WTC11 (cell line): ENCODE measurements at regions not wholly inside any gene's neighbourhood (a gene's known extent, or its start where the extent isn't known, plus 50 kb on each side); places are given as distances from the start of the nearest gene placed in this dataset.
A peak's percentile ranks its signal among the peaks of the same experiment; 100 is the strongest.

Experiments
- ATAC-seq: fragments of 200-7000 bp; cut with Tn5 transposase; 2 replicates; pipeline ENCODE4 v1.10.0; 2021; ENCODE audit warnings: mild to moderate bottlenecking, moderate library complexity
- CTCF ChIA-PET: fragments of 300-600 bp; sonication (Branson Sonifier 250); formaldehyde crosslinking; loops from one replicate; lab custom pipeline; 2021; ENCODE audit warnings: antibody characterized with exemption; lab: Charles Lee
- POLR2A ChIA-PET: fragments of 350-600 bp; sonication (Branson Sonifier 250); formaldehyde crosslinking; loops from one replicate; lab custom pipeline; 2021; ENCODE audit warnings: antibody characterized with exemption; lab: Charles Lee
- DNase-seq: peaks from one replicate; pipeline ENCODE4 v3.0.0; 2021; ENCODE audit warnings: low spot score
- H3K27ac Mint-ChIP-seq: 2 replicates; pipeline ENCODE4 v1.8.0; 2021; ENCODE audit warnings: mixed read lengths
- H3K27me3 Mint-ChIP-seq: 2 replicates; pipeline ENCODE4 v1.8.0; 2021; ENCODE audit warnings: low read depth, mild to moderate bottlenecking, moderate library complexity, mixed read lengths
- H3K36me3 Mint-ChIP-seq: 2 replicates; pipeline ENCODE4 v1.8.0; 2021; ENCODE audit warnings: mixed read lengths
- H3K4me1 Mint-ChIP-seq: 2 replicates; pipeline ENCODE4 v1.8.0; 2022; ENCODE audit warnings: mixed read lengths
- H3K4me3 Mint-ChIP-seq: 2 replicates; pipeline ENCODE4 v1.8.0; 2021; ENCODE audit warnings: mild to moderate bottlenecking, moderate library complexity, mixed read lengths
- H3K9me3 Mint-ChIP-seq: 2 replicates; pipeline ENCODE4 v1.8.0; 2021; ENCODE audit warnings: mixed read lengths
- ELF4 ChIP-seq: sonication (generic); formaldehyde crosslinking; IDR thresholded peaks from 2 replicates; pipeline ENCODE4 v1.8.1; 2022; ENCODE audit warnings: low read depth, mild to moderate bottlenecking, moderate library complexity, missing genetic modification reagents
- GRHL2 ChIP-seq: fragments of 250-450 bp; sonication (Bioruptor Pico); IDR thresholded peaks from 2 replicates; pipeline ENCODE4 v1.8.0; 2022; ENCODE audit warnings: mild to moderate bottlenecking, moderate library complexity; ENCODE audit not compliant: insufficient replicate concordance, severe bottlenecking
- IRF2 ChIP-seq: sonication (generic); formaldehyde crosslinking; IDR thresholded peaks from 2 replicates; pipeline ENCODE4 v1.8.0; 2022; ENCODE audit warnings: low read depth, missing genetic modification reagents, borderline replicate concordance
- JUN ChIP-seq: sonication (generic); formaldehyde crosslinking; IDR thresholded peaks from 2 replicates; pipeline ENCODE4 v1.8.0; 2023; ENCODE audit warnings: mild to moderate bottlenecking, missing genetic modification reagents
- MYBL2 ChIP-seq: sonication (generic); formaldehyde crosslinking; IDR thresholded peaks from 2 replicates; pipeline ENCODE4 v1.8.1; 2023; ENCODE audit warnings: mild to moderate bottlenecking, moderate library complexity, missing genetic modification reagents
- NFATC4 ChIP-seq: fragments of 250-450 bp; sonication (Bioruptor Pico); IDR thresholded peaks from 2 replicates; pipeline ENCODE4 v1.9.0; 2021; ENCODE audit warnings: mild to moderate bottlenecking
- NR2C2 ChIP-seq: sonication (generic); formaldehyde crosslinking; IDR thresholded peaks from 2 replicates; pipeline ENCODE4 v1.8.0; 2022; ENCODE audit warnings: mild to moderate bottlenecking, missing genetic modification reagents
- SMAD3 ChIP-seq: sonication (generic); formaldehyde crosslinking; IDR thresholded peaks from 2 replicates; pipeline ENCODE4 v1.8.0; 2022; ENCODE audit warnings: missing genetic modification reagents, mild to moderate bottlenecking, borderline replicate concordance
- ZBTB21 ChIP-seq: sonication (generic); formaldehyde crosslinking; IDR thresholded peaks from 2 replicates; pipeline ENCODE4 v1.8.1; 2023; ENCODE audit warnings: mild to moderate bottlenecking, missing genetic modification reagents, borderline replicate concordance
- ZNF263 ChIP-seq: sonication (generic); formaldehyde crosslinking; IDR thresholded peaks from 2 replicates; pipeline ENCODE4 v1.8.1; 2022; ENCODE audit warnings: low read depth, mild to moderate bottlenecking, moderate library complexity, missing genetic modification reagents
- TF ChIP-seq, protein P1 (sequence below): sonication (generic); formaldehyde crosslinking; IDR thresholded peaks from 2 replicates; pipeline ENCODE4 v1.8.1; 2022; ENCODE audit warnings: mild to moderate bottlenecking, missing genetic modification reagents, moderate library complexity, borderline replicate concordance
- TF ChIP-seq, protein P2 (sequence below): sonication (generic); formaldehyde crosslinking; IDR thresholded peaks from 2 replicates; pipeline ENCODE4 v1.8.1; 2023; ENCODE audit warnings: mild to moderate bottlenecking, missing genetic modification reagents, moderate library complexity
- TF ChIP-seq, protein P3 (sequence below): sonication (generic); formaldehyde crosslinking; IDR thresholded peaks from 2 replicates; pipeline ENCODE4 v1.8.1; 2023; ENCODE audit warnings: mild to moderate bottlenecking, missing genetic modification reagents
- TF ChIP-seq, protein P4 (sequence below): sonication (generic); formaldehyde crosslinking; IDR thresholded peaks from 2 replicates; pipeline ENCODE4 v1.8.1; 2023; ENCODE audit warnings: mild to moderate bottlenecking, moderate library complexity, missing genetic modification reagents
- TF ChIP-seq, protein P5 (sequence below): sonication (generic); formaldehyde crosslinking; IDR thresholded peaks from 2 replicates; pipeline ENCODE4 v1.8.0; 2022; ENCODE audit warnings: mild to moderate bottlenecking, missing genetic modification reagents
- TF ChIP-seq, protein P6 (sequence below): sonication (generic); formaldehyde crosslinking; IDR thresholded peaks from 2 replicates; pipeline ENCODE4 v1.8.0; 2023; ENCODE audit warnings: missing genetic modification reagents, mild to moderate bottlenecking, borderline replicate concordance
- TF ChIP-seq, protein P7 (sequence below): fragments of 250-450 bp; sonication (Bioruptor Pico); IDR thresholded peaks from 2 replicates; pipeline ENCODE4 v1.9.0; 2021; ENCODE audit warnings: mild to moderate bottlenecking
- TF ChIP-seq, protein P8 (sequence below): sonication (generic); formaldehyde crosslinking; IDR thresholded peaks from 2 replicates; pipeline ENCODE4 v1.8.0; 2023; ENCODE audit warnings: missing genetic modification reagents
- TF ChIP-seq, protein P9 (sequence below): sonication (generic); formaldehyde crosslinking; IDR thresholded peaks from 2 replicates; pipeline ENCODE4 v1.8.0; 2022; ENCODE audit warnings: mild to moderate bottlenecking, missing genetic modification reagents

DNA sequence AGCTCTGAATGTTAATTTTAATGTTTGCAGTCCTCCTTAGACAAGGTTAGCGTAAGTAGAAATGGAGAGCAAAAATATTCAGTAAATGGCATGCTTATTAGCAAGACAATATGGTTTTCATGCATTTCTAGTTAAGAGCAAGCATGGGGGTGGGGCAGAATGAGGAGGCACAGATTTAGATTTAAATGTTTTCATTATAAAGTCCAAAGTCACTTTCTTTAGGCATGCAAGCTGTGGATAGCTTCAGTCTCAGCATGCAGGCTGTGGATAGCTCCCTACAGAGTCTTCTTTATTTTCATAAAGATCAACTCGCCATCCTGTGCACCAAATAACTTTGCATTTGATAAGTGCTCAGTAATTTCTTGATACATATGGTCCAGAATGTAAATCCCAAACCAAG is 1294.5 kb upstream of the ADGRL2 start:
- ChIA-PET POLR2A (no interaction called here), CTCF (no interaction called here)
- no peaks in the 10 kb centered on the region for H3K27me3 Mint-ChIP-seq
- peak overlapping the region; percentile 12; the same call in 1 of the 2 replicates for H3K4me3 Mint-ChIP-seq
- H3K9me3 Mint-ChIP-seq: peaks cover 24% of the 10 kb centered on the region
- H3K27ac Mint-ChIP-seq: 0 out of 2 replicates have a peak overlapping the region, but pooled peaks have one; percentile 45
- no peak for TF ChIP-seq MYBL2 (CRISPR knock-in tag)
- no peak for TF ChIP-seq NR2C2 (CRISPR knock-in tag)
- TF ChIP-seq, protein P1, sequence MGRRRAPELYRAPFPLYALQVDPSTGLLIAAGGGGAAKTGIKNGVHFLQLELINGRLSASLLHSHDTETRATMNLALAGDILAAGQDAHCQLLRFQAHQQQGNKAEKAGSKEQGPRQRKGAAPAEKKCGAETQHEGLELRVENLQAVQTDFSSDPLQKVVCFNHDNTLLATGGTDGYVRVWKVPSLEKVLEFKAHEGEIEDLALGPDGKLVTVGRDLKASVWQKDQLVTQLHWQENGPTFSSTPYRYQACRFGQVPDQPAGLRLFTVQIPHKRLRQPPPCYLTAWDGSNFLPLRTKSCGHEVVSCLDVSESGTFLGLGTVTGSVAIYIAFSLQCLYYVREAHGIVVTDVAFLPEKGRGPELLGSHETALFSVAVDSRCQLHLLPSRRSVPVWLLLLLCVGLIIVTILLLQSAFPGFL: no peak
- TF ChIP-seq, protein P2, sequence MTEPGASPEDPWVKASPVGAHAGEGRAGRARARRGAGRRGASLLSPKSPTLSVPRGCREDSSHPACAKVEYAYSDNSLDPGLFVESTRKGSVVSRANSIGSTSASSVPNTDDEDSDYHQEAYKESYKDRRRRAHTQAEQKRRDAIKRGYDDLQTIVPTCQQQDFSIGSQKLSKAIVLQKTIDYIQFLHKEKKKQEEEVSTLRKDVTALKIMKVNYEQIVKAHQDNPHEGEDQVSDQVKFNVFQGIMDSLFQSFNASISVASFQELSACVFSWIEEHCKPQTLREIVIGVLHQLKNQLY (CRISPR knock-in tag): no peak
- TF ChIP-seq, protein P3, sequence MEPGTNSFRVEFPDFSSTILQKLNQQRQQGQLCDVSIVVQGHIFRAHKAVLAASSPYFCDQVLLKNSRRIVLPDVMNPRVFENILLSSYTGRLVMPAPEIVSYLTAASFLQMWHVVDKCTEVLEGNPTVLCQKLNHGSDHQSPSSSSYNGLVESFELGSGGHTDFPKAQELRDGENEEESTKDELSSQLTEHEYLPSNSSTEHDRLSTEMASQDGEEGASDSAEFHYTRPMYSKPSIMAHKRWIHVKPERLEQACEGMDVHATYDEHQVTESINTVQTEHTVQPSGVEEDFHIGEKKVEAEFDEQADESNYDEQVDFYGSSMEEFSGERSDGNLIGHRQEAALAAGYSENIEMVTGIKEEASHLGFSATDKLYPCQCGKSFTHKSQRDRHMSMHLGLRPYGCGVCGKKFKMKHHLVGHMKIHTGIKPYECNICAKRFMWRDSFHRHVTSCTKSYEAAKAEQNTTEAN (CRISPR knock-in tag): no peak
- TF ChIP-seq, protein P4, sequence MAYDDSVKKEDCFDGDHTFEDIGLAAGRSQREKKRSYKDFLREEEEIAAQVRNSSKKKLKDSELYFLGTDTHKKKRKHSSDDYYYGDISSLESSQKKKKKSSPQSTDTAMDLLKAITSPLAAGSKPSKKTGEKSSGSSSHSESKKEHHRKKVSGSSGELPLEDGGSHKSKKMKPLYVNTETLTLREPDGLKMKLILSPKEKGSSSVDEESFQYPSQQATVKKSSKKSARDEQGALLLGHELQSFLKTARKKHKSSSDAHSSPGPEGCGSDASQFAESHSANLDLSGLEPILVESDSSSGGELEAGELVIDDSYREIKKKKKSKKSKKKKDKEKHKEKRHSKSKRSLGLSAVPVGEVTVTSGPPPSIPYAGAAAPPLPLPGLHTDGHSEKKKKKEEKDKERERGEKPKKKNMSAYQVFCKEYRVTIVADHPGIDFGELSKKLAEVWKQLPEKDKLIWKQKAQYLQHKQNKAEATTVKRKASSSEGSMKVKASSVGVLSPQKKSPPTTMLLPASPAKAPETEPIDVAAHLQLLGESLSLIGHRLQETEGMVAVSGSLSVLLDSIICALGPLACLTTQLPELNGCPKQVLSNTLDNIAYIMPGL: no peak
- TF ChIP-seq, protein P5, sequence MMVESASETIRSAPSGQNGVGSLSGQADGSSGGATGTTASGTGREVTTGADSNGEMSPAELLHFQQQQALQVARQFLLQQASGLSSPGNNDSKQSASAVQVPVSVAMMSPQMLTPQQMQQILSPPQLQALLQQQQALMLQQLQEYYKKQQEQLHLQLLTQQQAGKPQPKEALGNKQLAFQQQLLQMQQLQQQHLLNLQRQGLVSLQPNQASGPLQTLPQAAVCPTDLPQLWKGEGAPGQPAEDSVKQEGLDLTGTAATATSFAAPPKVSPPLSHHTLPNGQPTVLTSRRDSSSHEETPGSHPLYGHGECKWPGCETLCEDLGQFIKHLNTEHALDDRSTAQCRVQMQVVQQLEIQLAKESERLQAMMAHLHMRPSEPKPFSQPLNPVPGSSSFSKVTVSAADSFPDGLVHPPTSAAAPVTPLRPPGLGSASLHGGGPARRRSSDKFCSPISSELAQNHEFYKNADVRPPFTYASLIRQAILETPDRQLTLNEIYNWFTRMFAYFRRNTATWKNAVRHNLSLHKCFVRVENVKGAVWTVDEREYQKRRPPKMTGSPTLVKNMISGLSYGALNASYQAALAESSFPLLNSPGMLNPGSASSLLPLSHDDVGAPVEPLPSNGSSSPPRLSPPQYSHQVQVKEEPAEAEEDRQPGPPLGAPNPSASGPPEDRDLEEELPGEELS (CRISPR knock-in tag): no peak
- TF ChIP-seq, protein P6, sequence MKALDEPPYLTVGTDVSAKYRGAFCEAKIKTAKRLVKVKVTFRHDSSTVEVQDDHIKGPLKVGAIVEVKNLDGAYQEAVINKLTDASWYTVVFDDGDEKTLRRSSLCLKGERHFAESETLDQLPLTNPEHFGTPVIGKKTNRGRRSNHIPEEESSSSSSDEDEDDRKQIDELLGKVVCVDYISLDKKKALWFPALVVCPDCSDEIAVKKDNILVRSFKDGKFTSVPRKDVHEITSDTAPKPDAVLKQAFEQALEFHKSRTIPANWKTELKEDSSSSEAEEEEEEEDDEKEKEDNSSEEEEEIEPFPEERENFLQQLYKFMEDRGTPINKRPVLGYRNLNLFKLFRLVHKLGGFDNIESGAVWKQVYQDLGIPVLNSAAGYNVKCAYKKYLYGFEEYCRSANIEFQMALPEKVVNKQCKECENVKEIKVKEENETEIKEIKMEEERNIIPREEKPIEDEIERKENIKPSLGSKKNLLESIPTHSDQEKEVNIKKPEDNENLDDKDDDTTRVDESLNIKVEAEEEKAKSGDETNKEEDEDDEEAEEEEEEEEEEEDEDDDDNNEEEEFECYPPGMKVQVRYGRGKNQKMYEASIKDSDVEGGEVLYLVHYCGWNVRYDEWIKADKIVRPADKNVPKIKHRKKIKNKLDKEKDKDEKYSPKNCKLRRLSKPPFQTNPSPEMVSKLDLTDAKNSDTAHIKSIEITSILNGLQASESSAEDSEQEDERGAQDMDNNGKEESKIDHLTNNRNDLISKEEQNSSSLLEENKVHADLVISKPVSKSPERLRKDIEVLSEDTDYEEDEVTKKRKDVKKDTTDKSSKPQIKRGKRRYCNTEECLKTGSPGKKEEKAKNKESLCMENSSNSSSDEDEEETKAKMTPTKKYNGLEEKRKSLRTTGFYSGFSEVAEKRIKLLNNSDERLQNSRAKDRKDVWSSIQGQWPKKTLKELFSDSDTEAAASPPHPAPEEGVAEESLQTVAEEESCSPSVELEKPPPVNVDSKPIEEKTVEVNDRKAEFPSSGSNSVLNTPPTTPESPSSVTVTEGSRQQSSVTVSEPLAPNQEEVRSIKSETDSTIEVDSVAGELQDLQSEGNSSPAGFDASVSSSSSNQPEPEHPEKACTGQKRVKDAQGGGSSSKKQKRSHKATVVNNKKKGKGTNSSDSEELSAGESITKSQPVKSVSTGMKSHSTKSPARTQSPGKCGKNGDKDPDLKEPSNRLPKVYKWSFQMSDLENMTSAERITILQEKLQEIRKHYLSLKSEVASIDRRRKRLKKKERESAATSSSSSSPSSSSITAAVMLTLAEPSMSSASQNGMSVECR (CRISPR knock-in tag): no peak
- TF ChIP-seq, protein P7, sequence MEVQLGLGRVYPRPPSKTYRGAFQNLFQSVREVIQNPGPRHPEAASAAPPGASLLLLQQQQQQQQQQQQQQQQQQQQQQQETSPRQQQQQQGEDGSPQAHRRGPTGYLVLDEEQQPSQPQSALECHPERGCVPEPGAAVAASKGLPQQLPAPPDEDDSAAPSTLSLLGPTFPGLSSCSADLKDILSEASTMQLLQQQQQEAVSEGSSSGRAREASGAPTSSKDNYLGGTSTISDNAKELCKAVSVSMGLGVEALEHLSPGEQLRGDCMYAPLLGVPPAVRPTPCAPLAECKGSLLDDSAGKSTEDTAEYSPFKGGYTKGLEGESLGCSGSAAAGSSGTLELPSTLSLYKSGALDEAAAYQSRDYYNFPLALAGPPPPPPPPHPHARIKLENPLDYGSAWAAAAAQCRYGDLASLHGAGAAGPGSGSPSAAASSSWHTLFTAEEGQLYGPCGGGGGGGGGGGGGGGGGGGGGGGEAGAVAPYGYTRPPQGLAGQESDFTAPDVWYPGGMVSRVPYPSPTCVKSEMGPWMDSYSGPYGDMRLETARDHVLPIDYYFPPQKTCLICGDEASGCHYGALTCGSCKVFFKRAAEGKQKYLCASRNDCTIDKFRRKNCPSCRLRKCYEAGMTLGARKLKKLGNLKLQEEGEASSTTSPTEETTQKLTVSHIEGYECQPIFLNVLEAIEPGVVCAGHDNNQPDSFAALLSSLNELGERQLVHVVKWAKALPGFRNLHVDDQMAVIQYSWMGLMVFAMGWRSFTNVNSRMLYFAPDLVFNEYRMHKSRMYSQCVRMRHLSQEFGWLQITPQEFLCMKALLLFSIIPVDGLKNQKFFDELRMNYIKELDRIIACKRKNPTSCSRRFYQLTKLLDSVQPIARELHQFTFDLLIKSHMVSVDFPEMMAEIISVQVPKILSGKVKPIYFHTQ (CRISPR knock-in tag): no peak
- TF ChIP-seq JUN: no peak
- no peak for TF ChIP-seq IRF2 (CRISPR knock-in tag)
- TF ChIP-seq ZNF263: no peak
- TF ChIP-seq ELF4 (CRISPR knock-in tag): no peak
- no peak for TF ChIP-seq SMAD3 (CRISPR knock-in tag)
- TF ChIP-seq, protein P8, sequence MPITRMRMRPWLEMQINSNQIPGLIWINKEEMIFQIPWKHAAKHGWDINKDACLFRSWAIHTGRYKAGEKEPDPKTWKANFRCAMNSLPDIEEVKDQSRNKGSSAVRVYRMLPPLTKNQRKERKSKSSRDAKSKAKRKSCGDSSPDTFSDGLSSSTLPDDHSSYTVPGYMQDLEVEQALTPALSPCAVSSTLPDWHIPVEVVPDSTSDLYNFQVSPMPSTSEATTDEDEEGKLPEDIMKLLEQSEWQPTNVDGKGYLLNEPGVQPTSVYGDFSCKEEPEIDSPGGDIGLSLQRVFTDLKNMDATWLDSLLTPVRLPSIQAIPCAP (CRISPR knock-in tag): no peak
- TF ChIP-seq GRHL2 (CRISPR knock-in tag): no peak
- TF ChIP-seq, protein P9, sequence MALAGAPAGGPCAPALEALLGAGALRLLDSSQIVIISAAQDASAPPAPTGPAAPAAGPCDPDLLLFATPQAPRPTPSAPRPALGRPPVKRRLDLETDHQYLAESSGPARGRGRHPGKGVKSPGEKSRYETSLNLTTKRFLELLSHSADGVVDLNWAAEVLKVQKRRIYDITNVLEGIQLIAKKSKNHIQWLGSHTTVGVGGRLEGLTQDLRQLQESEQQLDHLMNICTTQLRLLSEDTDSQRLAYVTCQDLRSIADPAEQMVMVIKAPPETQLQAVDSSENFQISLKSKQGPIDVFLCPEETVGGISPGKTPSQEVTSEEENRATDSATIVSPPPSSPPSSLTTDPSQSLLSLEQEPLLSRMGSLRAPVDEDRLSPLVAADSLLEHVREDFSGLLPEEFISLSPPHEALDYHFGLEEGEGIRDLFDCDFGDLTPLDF (CRISPR knock-in tag): no peak
- no peak for TF ChIP-seq NFATC4 (CRISPR knock-in tag)
- no peak for TF ChIP-seq ZBTB21 (CRISPR knock-in tag)
- H3K36me3 Mint-ChIP-seq: peaks cover 16% of the 10 kb centered on the region
- peaks cover 27% of the 10 kb centered on the region for H3K4me1 Mint-ChIP-seq
- ATAC-seq: no peak
- DNase-seq: no peak
